IMR-90 (cell line): ENCODE measurements at regions not wholly inside any gene's neighbourhood (a gene's known extent, or its start where the extent isn't known, plus 50 kb on each side); places are given as distances from the start of the nearest gene placed in this dataset.

Experiments
- ATAC-seq: fragments of 200-7000 bp; cut with Tn5 transposase; 2 replicates; pipeline ENCODE4 v1.9.1; 2020; ENCODE audit warnings: low read depth, mild to moderate bottlenecking, moderate library complexity
- BruUV-seq: library from RNA; stranded (reverse); fragments of 400-500 nt; replicated peaks from 2 replicates; lab custom pipeline; 2021; lab: Mats Ljungman, UMichigan
- CTCF ChIA-PET: fragments of 300-600 bp; formaldehyde crosslinking; extraction: SDS; loops from one replicate; lab custom pipeline; 2021; ENCODE audit warnings: antibody characterized with exemption; lab: Yijun Ruan, JAX
- POLR2A ChIA-PET: fragments of 300-600 bp; sonication (Branson Sonifier 250); formaldehyde crosslinking; loops from one replicate; lab custom pipeline; 2022; ENCODE audit warnings: antibody characterized with exemption; ENCODE audit not compliant: unreplicated experiment; lab: Charles Lee
- DNase-seq: peaks from one replicate; pipeline ENCODE4 v3.0.0; 2013
- H2AFZ ChIP-seq: replicated peaks from 2 replicates; pipeline ENCODE3; 2013; ENCODE audit warnings: low read length, mild to moderate bottlenecking; ENCODE audit not compliant: poor library complexity
- H2AK5ac ChIP-seq: 2 replicates; pipeline ENCODE4 v1.6.1; 2013; ENCODE audit warnings: low read depth, low read length, inconsistent platforms
- H2AK9ac ChIP-seq: replicated peaks from 2 replicates; pipeline ENCODE3; 2013; ENCODE audit warnings: mild to moderate bottlenecking, low read depth, low read length, moderate library complexity; ENCODE audit not compliant: poor library complexity
- H2BK120ac ChIP-seq: 2 replicates; pipeline ENCODE4 v1.6.1; 2013; ENCODE audit warnings: low read depth, low read length, inconsistent platforms
- H2BK15ac ChIP-seq: 3 replicates; pipeline ENCODE4 v1.6.1; 2013; ENCODE audit warnings: low read depth, low read length, inconsistent platforms
- H2BK20ac ChIP-seq: 2 replicates; pipeline ENCODE4 v1.6.1; 2013; ENCODE audit warnings: low read depth, mild to moderate bottlenecking, inconsistent platforms, low read length, moderate library complexity
- H2BK5ac ChIP-seq: 2 replicates; pipeline ENCODE4 v1.6.1; 2013; ENCODE audit warnings: mild to moderate bottlenecking, low read depth, low read length, inconsistent platforms; ENCODE audit not compliant: poor library complexity, severe bottlenecking
- H3K14ac ChIP-seq: replicated peaks from 2 replicates; pipeline ENCODE4 v1.6.1; 2013; ENCODE audit warnings: low read depth, low read length, inconsistent platforms
- H3K18ac ChIP-seq: 2 replicates; pipeline ENCODE4 v1.6.1; 2013; ENCODE audit warnings: low read depth, low read length, control low read depth
- H3K23ac ChIP-seq: 2 replicates; pipeline ENCODE4 v1.6.1; 2013; ENCODE audit warnings: low read depth, low read length, inconsistent platforms
- H3K27ac ChIP-seq: 2 replicates; pipeline ENCODE4 v1.5.1; 2013; ENCODE audit warnings: mild to moderate bottlenecking, control low read depth, low read length; ENCODE audit not compliant: insufficient read depth
- H3K27me3 ChIP-seq: 2 replicates; pipeline ENCODE4 v1.6.1; 2013; ENCODE audit warnings: low read length; ENCODE audit not compliant: control insufficient read depth, insufficient read depth
- H3K36me3 ChIP-seq: 2 replicates; pipeline ENCODE4 v1.6.1; 2013; ENCODE audit warnings: low read length, mixed read lengths; ENCODE audit not compliant: control insufficient read depth, insufficient read depth
- H3K4ac ChIP-seq: 2 replicates; pipeline ENCODE4 v1.6.1; 2013; ENCODE audit warnings: low read depth, low read length, inconsistent platforms
- H3K4me1 ChIP-seq: 2 replicates; pipeline ENCODE4 v1.6.1; 2013; ENCODE audit warnings: low read length, mixed read lengths; ENCODE audit not compliant: control insufficient read depth, insufficient read depth
- H3K4me2 ChIP-seq: 2 replicates; pipeline ENCODE4 v1.6.1; 2013; ENCODE audit warnings: low read depth, mild to moderate bottlenecking, control low read depth, low read length, moderate library complexity
- H3K4me3 ChIP-seq: 2 replicates; pipeline ENCODE4 v1.5.1; 2013; ENCODE audit warnings: low read depth, mild to moderate bottlenecking, control low read depth, low read length, moderate library complexity; ENCODE audit not compliant: insufficient read depth
- H3K56ac ChIP-seq: 2 replicates; pipeline ENCODE4 v1.6.1; 2013; ENCODE audit warnings: low read length, inconsistent platforms; ENCODE audit not compliant: insufficient read depth; ENCODE audit errors: extremely low read depth
- H3K79me1 ChIP-seq, 2 experiments: 2 replicates each; pipeline ENCODE4 v1.6.1; 2013; ENCODE audit warnings: low read length in 2 of 2, inconsistent platforms in 1 of 2, low read depth in 1 of 2
- H3K9ac ChIP-seq: 2 replicates; pipeline ENCODE4 v1.6.1; 2013; ENCODE audit warnings: low read depth, low read length, control low read depth
- H3K9me1 ChIP-seq: 2 replicates; pipeline ENCODE4 v1.6.1; 2013; ENCODE audit warnings: low read length, inconsistent platforms; ENCODE audit not compliant: insufficient read depth
- H3K9me3 ChIP-seq: 2 replicates; pipeline ENCODE4 v1.6.1; 2013; ENCODE audit warnings: low read length; ENCODE audit not compliant: control insufficient read depth, insufficient read depth
- H4K20me1 ChIP-seq: 2 replicates; pipeline ENCODE4 v1.6.1; 2013; ENCODE audit warnings: low read length, inconsistent platforms; ENCODE audit not compliant: insufficient read depth
- H4K5ac ChIP-seq: 2 replicates; pipeline ENCODE4 v1.6.1; 2013; ENCODE audit warnings: mild to moderate bottlenecking, low read depth, low read length, control low read depth
- H4K8ac ChIP-seq, 2 experiments: 2 replicates each; pipeline ENCODE4 v1.6.1; 2013; ENCODE audit warnings: low read depth in 2 of 2, low read length in 2 of 2, control low read depth in 1 of 2, inconsistent platforms in 1 of 2
- H4K91ac ChIP-seq: 2 replicates; pipeline ENCODE4 v1.6.1; 2013; ENCODE audit warnings: low read depth, low read length, inconsistent platforms; ENCODE audit not compliant: insufficient read depth
- BHLHE40 ChIP-seq: fragments of 150-350 bp; IDR thresholded peaks from 2 replicates; pipeline ENCODE4 v1.6.1; 2016; ENCODE audit warnings: mild to moderate bottlenecking, low read depth, low read length
- CEBPB ChIP-seq: IDR thresholded peaks from 2 replicates; pipeline ENCODE4 v1.6.1; 2012; ENCODE audit warnings: low read depth, low read length, improper control_type of control experiment
- CHD1 ChIP-seq: IDR thresholded peaks from 2 replicates; pipeline ENCODE4 v1.6.1; 2012; ENCODE audit warnings: low read depth, low read length, improper control_type of control experiment
- FOS ChIP-seq: fragments of 150-350 bp; IDR thresholded peaks from 2 replicates; pipeline ENCODE4 v1.6.1; 2016; ENCODE audit warnings: low read depth, low read length
- MAZ ChIP-seq: IDR thresholded peaks from 2 replicates; pipeline ENCODE4 v1.6.1; 2012; ENCODE audit warnings: low read depth, mild to moderate bottlenecking, low read length, improper control_type of control experiment, moderate library complexity, borderline replicate concordance
- NFE2L2 ChIP-seq: fragments of 150-350 bp; IDR thresholded peaks from 2 replicates; pipeline ENCODE4 v1.6.1; 2016; ENCODE audit warnings: low read depth, mild to moderate bottlenecking, low read length
- POLR2A ChIP-seq: IDR thresholded peaks from 2 replicates; pipeline ENCODE4 v1.6.1; 2012; ENCODE audit warnings: mild to moderate bottlenecking, low read depth, low read length
- RAD21 ChIP-seq: IDR thresholded peaks from 2 replicates; pipeline ENCODE4 v1.6.1; 2012; ENCODE audit warnings: low read length, improper control_type of control experiment
- RCOR1 ChIP-seq: IDR thresholded peaks from 2 replicates; pipeline ENCODE4 v1.6.1; 2012; ENCODE audit warnings: mild to moderate bottlenecking, low read length, improper control_type of control experiment; ENCODE audit not compliant: insufficient replicate concordance
- RFX5 ChIP-seq: IDR thresholded peaks from 2 replicates; pipeline ENCODE4 v1.8.0; 2012; ENCODE audit warnings: low read depth, mild to moderate bottlenecking, low read length, moderate library complexity
- WGBS, 2 experiments: methylation state at CpG; one replicate each; pipeline versions ENCODE4 v1.1.5 to v1.1.7; 2013; ENCODE audit warnings: missing lambda C conversion rate in 2 of 2; ENCODE audit not compliant: insufficient read length in 1 of 2; ENCODE audit errors: extremely low coverage in 2 of 2; 5-methylcytosine and 5-hydroxymethylcytosine counted together
- dilution Hi-C: fragments of 300-500 bp; cut with HindIII; formaldehyde crosslinking; loops from one replicate; pipeline ENCODE4 v1.14.3; 2018; ENCODE audit warnings: low sequenced_read_pairs; ENCODE audit not compliant: unreplicated experiment
- in situ Hi-C: fragments of 300-500 bp; cut with MboI; formaldehyde crosslinking; loops from 3 replicates; pipeline ENCODE4 v1.14.3; 2019; ENCODE audit warnings: low sequenced_read_pairs, inconsistent platforms, mixed read lengths
- intact Hi-C: fragments of 100-400 bp; cut with micrococcal nuclease; formaldehyde crosslinking; loops from 2 replicates; pipeline ENCODE4 v1.10.0; 2022
- TF ChIP-seq, protein P1 (sequence below): conservative IDR thresholded peaks from 2 replicates; pipeline ENCODE4 v1.5.1; 2012; ENCODE audit warnings: mild to moderate bottlenecking, low read depth, low read length, improper control_type of control experiment
- TF ChIP-seq, protein P2 (sequence below): fragments of 150-350 bp; IDR thresholded peaks from 2 replicates; pipeline ENCODE4 v1.6.1; 2017; ENCODE audit warnings: mild to moderate bottlenecking, antibody characterized with exemption, low read length, low read depth
- TF ChIP-seq, protein P3 (sequence below): fragments of 150-350 bp; IDR thresholded peaks from 2 replicates; pipeline ENCODE4 v1.6.1; 2016; ENCODE audit warnings: low read depth, mild to moderate bottlenecking, low read length, moderate library complexity, borderline replicate concordance

DNA sequence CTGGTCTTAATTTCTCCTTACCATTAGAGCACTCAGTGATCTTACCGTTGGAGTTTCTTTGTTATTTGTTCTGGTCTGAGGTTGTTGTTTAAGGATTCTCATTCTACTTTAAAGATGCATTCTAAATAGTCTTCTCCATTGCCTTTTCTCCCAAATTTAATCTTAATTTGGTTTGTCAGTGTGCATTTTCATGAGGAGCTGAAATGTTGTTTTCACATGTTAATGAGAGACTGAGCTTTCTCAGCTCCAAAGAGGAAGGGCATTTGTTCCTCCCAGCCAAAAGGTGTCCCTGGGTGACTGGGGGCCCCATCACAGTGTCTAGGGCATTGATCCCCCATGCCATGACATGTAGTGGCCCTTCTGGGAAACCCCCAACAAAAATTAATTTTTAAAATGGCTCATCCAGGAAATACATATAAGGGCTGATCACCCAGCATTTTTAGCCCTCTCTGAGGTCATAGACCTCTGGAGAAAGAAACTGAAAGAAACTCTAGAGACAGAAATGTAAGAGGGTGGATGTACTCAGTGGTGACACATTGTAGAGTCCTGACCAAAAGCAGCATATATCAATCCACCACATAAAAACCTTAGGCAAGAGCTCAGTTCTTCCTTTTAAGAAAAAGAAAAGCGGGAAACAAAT is 240.4 kb upstream of the RAI14 start:
- peaks cover 13% of the 10 kb centered on the region for H3K4me1 ChIP-seq
- peak overlapping the region; percentile 39; the same call in 1 of the 2 replicates for H3K4ac ChIP-seq
- in situ Hi-C loops (no loop called here), intact Hi-C loops (no loop called here), dilution Hi-C loops (no loop called here)
- no peak for TF ChIP-seq FOS
- TF ChIP-seq NFE2L2: no peak
- TF ChIP-seq BHLHE40: no peak
- TF ChIP-seq RCOR1: no peak
- TF ChIP-seq, protein P1, sequence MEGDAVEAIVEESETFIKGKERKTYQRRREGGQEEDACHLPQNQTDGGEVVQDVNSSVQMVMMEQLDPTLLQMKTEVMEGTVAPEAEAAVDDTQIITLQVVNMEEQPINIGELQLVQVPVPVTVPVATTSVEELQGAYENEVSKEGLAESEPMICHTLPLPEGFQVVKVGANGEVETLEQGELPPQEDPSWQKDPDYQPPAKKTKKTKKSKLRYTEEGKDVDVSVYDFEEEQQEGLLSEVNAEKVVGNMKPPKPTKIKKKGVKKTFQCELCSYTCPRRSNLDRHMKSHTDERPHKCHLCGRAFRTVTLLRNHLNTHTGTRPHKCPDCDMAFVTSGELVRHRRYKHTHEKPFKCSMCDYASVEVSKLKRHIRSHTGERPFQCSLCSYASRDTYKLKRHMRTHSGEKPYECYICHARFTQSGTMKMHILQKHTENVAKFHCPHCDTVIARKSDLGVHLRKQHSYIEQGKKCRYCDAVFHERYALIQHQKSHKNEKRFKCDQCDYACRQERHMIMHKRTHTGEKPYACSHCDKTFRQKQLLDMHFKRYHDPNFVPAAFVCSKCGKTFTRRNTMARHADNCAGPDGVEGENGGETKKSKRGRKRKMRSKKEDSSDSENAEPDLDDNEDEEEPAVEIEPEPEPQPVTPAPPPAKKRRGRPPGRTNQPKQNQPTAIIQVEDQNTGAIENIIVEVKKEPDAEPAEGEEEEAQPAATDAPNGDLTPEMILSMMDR: no peak
- TF ChIP-seq, protein P2, sequence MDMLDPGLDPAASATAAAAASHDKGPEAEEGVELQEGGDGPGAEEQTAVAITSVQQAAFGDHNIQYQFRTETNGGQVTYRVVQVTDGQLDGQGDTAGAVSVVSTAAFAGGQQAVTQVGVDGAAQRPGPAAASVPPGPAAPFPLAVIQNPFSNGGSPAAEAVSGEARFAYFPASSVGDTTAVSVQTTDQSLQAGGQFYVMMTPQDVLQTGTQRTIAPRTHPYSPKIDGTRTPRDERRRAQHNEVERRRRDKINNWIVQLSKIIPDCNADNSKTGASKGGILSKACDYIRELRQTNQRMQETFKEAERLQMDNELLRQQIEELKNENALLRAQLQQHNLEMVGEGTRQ: no peak
- no peak for TF ChIP-seq RAD21
- no peak for TF ChIP-seq RFX5
- no peak for TF ChIP-seq MAZ
- TF ChIP-seq POLR2A: no peak
- no peak for TF ChIP-seq CHD1
- TF ChIP-seq, protein P3, sequence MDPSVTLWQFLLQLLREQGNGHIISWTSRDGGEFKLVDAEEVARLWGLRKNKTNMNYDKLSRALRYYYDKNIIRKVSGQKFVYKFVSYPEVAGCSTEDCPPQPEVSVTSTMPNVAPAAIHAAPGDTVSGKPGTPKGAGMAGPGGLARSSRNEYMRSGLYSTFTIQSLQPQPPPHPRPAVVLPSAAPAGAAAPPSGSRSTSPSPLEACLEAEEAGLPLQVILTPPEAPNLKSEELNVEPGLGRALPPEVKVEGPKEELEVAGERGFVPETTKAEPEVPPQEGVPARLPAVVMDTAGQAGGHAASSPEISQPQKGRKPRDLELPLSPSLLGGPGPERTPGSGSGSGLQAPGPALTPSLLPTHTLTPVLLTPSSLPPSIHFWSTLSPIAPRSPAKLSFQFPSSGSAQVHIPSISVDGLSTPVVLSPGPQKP: no peak
- TF ChIP-seq CEBPB: no peak
- no TSS peak for BruUV-seq
- peak overlapping the region; percentile 61; the same call in 1 of the 2 replicates for H2BK120ac ChIP-seq
- H3K9me3 ChIP-seq: no peaks in the 10 kb centered on the region
- ATAC-seq (peak; percentile 54), DNase-seq (peak; percentile 63)
- no CpG with 5 or more reads among the region's 2 CpGs for WGBS, 2 experiments
- no peak overlapping the region; the same call in 1 of the 2 replicates for H3K4me2 ChIP-seq
- H4K8ac ChIP-seq: peak overlapping the region in 1 of 2 experiments; percentile 79; a peak in 2 of 4 replicates
- H2BK5ac ChIP-seq: no peak overlapping the region
- H2AK5ac ChIP-seq: peak overlapping the region; percentile 13; the same call in 1 of the 2 replicates
- no peaks in the 10 kb centered on the region for H3K79me1 ChIP-seq
- no peak overlapping the region for H3K9ac ChIP-seq
- H4K20me1 ChIP-seq: no peaks in the 10 kb centered on the region
- no peak overlapping the region for H4K91ac ChIP-seq
- H2AK9ac ChIP-seq: no peak overlapping the region
- no peak overlapping the region for H3K56ac ChIP-seq
- H3K27ac ChIP-seq: no peak overlapping the region
- H3K18ac ChIP-seq: 0 out of 2 replicates have a peak overlapping the region, but pooled peaks have one; percentile 4
- peak overlapping the region; percentile 80 for H2AFZ ChIP-seq
- H2BK20ac ChIP-seq: peak overlapping the region; percentile 32; the same call in 1 of the 2 replicates
- 0 out of 2 replicates have a peak overlapping the region, but pooled peaks have one; percentile 23 for H3K14ac ChIP-seq
- ChIA-PET POLR2A (no interaction called here), CTCF (no interaction called here)
- no peak overlapping the region for H2BK15ac ChIP-seq
- no peak overlapping the region for H3K23ac ChIP-seq
- H3K36me3 ChIP-seq: no peaks in the 10 kb centered on the region
- no peaks in the 10 kb centered on the region for H3K27me3 ChIP-seq
- H4K5ac ChIP-seq: no peak overlapping the region
- H3K4me3 ChIP-seq: no peak overlapping the region
- H3K9me1 ChIP-seq: 0 out of 2 replicates have a peak, but pooled peaks cover 7% of the 10 kb centered on the region
